Adipocyte (in vitro differentiated cells): ENCODE measurements at regions not wholly inside any gene's neighbourhood (a gene's known extent, or its start where the extent isn't known, plus 50 kb on each side); places are given as distances from the start of the nearest gene placed in this dataset.
A peak's percentile ranks its signal among the peaks of the same experiment; 100 is the strongest.

ENCODE experiments used
- DNase-seq: peaks from one replicate; pipeline ENCODE4 v3.0.0-alpha.2; 2015; ENCODE audit warnings: low read depth
- H3K27me3 ChIP-seq: replicated peaks from 2 replicates; pipeline ENCODE4 v1.7.0; 2013; ENCODE audit warnings: mild to moderate bottlenecking, low read length, moderate library complexity; ENCODE audit not compliant: control insufficient read depth, insufficient read depth
- H3K36me3 ChIP-seq: 2 replicates; pipeline ENCODE4 v1.7.0; 2013; ENCODE audit warnings: low read length, mild to moderate bottlenecking, moderate library complexity; ENCODE audit not compliant: control insufficient read depth, insufficient read depth, severe bottlenecking
- H3K4me1 ChIP-seq: 2 replicates; pipeline ENCODE4 v1.7.0; 2013; ENCODE audit warnings: mild to moderate bottlenecking, low read length, moderate library complexity; ENCODE audit not compliant: control insufficient read depth, insufficient read depth
- H3K4me3 ChIP-seq: 2 replicates; pipeline ENCODE4 v1.7.0; 2013; ENCODE audit warnings: mild to moderate bottlenecking, low read length, moderate library complexity
- H3K9ac ChIP-seq: 2 replicates; pipeline ENCODE4 v1.7.0; 2013; ENCODE audit warnings: mild to moderate bottlenecking, low read length, moderate library complexity
- H3K9me3 ChIP-seq: 2 replicates; pipeline ENCODE4 v1.7.0; 2013; ENCODE audit warnings: mild to moderate bottlenecking, low read length, moderate library complexity; ENCODE audit not compliant: control insufficient read depth

DNA sequence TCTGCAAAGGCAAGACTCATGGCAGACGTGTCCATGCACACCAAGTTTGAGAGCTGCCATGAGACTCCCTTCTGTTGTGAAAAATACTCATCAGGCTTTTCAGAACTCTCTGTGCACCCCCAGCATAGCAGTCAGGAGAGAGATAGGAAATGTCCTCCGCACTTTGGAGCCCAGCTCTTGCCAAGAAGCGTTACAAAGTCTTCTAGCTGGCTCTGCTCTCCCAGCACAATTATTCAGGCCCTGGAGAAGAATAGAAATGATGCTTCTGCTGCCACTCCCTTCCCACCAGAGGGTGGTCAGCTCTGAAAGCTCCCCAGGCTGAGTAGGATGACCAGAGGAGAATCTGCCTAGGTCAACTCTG is 594.4 kb upstream of the ID2 start:
- H3K27me3 ChIP-seq, result no peaks in the 10 kb centered on the region
- H3K9ac ChIP-seq, result peak overlapping the region; percentile 19
- no peaks in the 10 kb centered on the region for H3K36me3 ChIP-seq
- H3K4me3 ChIP-seq, result peak overlapping the region; percentile 20
- H3K4me1 ChIP-seq, result peaks cover 49% of the 10 kb centered on the region
- DNase-seq, result peak; percentile 37
- no peaks in the 10 kb centered on the region for H3K9me3 ChIP-seq

- peak; percentile 7 for DNase-seq
- Histone ChIP-seq H3K9me3 (no peaks in the 10 kb centered on the region), H3K4me3 (no peak overlapping the region), H3K36me3 (no peaks in the 10 kb centered on the region), H3K4me1 (peaks cover 49% of the 10 kb centered on the region), H3K27me3 (no peaks in the 10 kb centered on the region), H3K9ac (no peak overlapping the region)
These were observed 593.0 kb upstream of the ID2 start for GRCh38 chr2:8088810-8089209.

DNA sequence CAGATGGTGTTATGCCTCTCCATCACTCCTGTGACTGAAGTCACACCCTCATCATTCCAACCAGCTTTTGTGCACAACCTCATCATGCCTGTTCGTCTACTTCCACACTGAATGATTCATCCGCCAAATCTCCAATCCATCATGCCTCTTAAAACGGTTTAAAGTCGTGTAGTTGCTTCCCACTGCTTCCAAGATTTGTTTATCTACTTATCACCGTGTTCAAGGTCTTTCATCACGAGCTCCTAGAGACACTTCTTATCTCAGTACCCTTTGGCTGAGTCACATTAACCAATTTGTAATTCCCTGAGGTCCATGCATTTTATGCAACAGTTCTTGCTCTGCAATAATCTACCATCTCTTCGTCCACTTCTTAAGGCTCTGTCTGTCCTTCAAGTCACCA is 592.3 kb upstream of the ID2 start:
- H3K4me3 ChIP-seq, result peak overlapping the region; percentile 14
- no peak overlapping the region for H3K9ac ChIP-seq
- peaks cover 49% of the 10 kb centered on the region for H3K4me1 ChIP-seq
- no peaks in the 10 kb centered on the region for H3K36me3 ChIP-seq
- no peaks in the 10 kb centered on the region for H3K9me3 ChIP-seq
- peak; percentile 31 for DNase-seq
- H3K27me3 ChIP-seq, result no peaks in the 10 kb centered on the region

- Histone ChIP-seq H3K9me3 (no peaks in the 10 kb centered on the region), H3K27me3 (no peaks in the 10 kb centered on the region), H3K4me1 (peaks cover 49% of the 10 kb centered on the region), H3K4me3 (no peak overlapping the region), H3K36me3 (no peaks in the 10 kb centered on the region), H3K9ac (peak overlapping the region; percentile 12)
- peak; percentile 82 for DNase-seq
These were observed 590.8 kb upstream of the ID2 start for GRCh38 chr2:8090748-8091700.

GRCh38 chr2:8094526-8094925 is 587.3 kb upstream of the ID2 start:
- Histone ChIP-seq H3K27me3 (no peaks in the 10 kb centered on the region), H3K36me3 (no peaks in the 10 kb centered on the region), H3K9me3 (no peaks in the 10 kb centered on the region), H3K9ac (peak overlapping the region; percentile 27), H3K4me1 (peaks cover 18% of the 10 kb centered on the region), H3K4me3 (no peak overlapping the region)
- DNase-seq, result no peak

- Histone ChIP-seq H3K9ac (no peak overlapping the region), H3K9me3 (no peaks in the 10 kb centered on the region), H3K4me1 (peaks cover 4% of the 10 kb centered on the region), H3K27me3 (no peaks in the 10 kb centered on the region), H3K36me3 (no peaks in the 10 kb centered on the region), H3K4me3 (no peak overlapping the region)
- DNase-seq, result no peak
These were observed 585.9 kb upstream of the ID2 start for GRCh38 chr2:8095978-8096377.

- H3K4me1 ChIP-seq, result peaks cover under 1% of the 10 kb centered on the region
- DNase-seq, result no peak
- H3K9me3 ChIP-seq, result no peaks in the 10 kb centered on the region
- H3K36me3 ChIP-seq, result no peaks in the 10 kb centered on the region
- H3K4me3 ChIP-seq, result no peak overlapping the region
- H3K27me3 ChIP-seq, result no peaks in the 10 kb centered on the region
- H3K9ac ChIP-seq, result no peak overlapping the region
These were observed 585.4 kb upstream of the ID2 start for GRCh38 chr2:8096484-8096883.

GRCh38 chr2:8098476-8099266 is 583.2 kb upstream of the ID2 start:
- H3K27me3 ChIP-seq, result no peaks in the 10 kb centered on the region
- H3K4me1 ChIP-seq, result peaks cover 9% of the 10 kb centered on the region
- H3K36me3 ChIP-seq, result no peaks in the 10 kb centered on the region
- no peak overlapping the region for H3K4me3 ChIP-seq
- H3K9me3 ChIP-seq, result no peaks in the 10 kb centered on the region
- no peak for DNase-seq
- no peak overlapping the region for H3K9ac ChIP-seq

GRCh38 chr2:8099267-8099582 is 582.6 kb upstream of the ID2 start:
- no peaks in the 10 kb centered on the region for H3K36me3 ChIP-seq
- DNase-seq, result no peak
- no peak overlapping the region for H3K9ac ChIP-seq
- H3K4me1 ChIP-seq, result peaks cover 10% of the 10 kb centered on the region
- H3K9me3 ChIP-seq, result no peaks in the 10 kb centered on the region
- H3K27me3 ChIP-seq, result no peaks in the 10 kb centered on the region
- no peak overlapping the region for H3K4me3 ChIP-seq

- Histone ChIP-seq H3K27me3 (no peaks in the 10 kb centered on the region), H3K36me3 (no peaks in the 10 kb centered on the region), H3K9me3 (no peaks in the 10 kb centered on the region), H3K9ac (no peak overlapping the region), H3K4me3 (no peak overlapping the region), H3K4me1 (peaks cover 10% of the 10 kb centered on the region)
- DNase-seq, result no peak
These were observed 580.1 kb upstream of the ID2 start for GRCh38 chr2:8101614-8102277.

DNA sequence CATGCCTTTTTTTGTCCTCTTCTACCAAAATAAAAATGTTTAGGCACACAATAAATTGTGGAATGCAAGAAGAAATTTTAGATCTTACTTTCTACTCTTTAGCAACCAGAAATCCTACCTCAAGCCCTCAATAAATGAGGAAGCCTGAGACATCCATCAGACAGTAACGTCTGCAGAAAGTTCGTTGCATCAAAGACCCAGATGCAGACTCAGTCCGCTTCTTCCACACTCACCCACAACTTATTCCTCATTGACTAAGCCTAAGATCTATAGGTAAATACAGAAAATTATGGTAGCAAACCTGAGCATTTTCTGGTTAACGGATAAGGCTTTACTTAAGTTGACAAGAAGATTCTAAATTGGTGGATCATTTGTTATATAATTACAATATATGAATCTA is 579.4 kb upstream of the ID2 start:
- DNase-seq, result no peak
- Histone ChIP-seq H3K36me3 (no peaks in the 10 kb centered on the region), H3K9ac (no peak overlapping the region), H3K4me3 (no peak overlapping the region), H3K4me1 (peaks cover 10% of the 10 kb centered on the region), H3K27me3 (no peaks in the 10 kb centered on the region), H3K9me3 (no peaks in the 10 kb centered on the region)
